A172 (cell line): ENCODE measurements at regions not wholly inside any gene's neighbourhood (a gene's known extent, or its start where the extent isn't known, plus 50 kb on each side); places are given as distances from the start of the nearest gene placed in this dataset.
"Not testable (repeated sequence)": the region's sequence is repeated elsewhere in the genome, so short reads cannot be mapped to it uniquely, and the experiment has no call there.

Experiments used
- DNase-seq: peaks from one replicate; pipeline ENCODE4 v3.0.0-alpha.2; 2015; ENCODE audit warnings: low spot score

DNA sequence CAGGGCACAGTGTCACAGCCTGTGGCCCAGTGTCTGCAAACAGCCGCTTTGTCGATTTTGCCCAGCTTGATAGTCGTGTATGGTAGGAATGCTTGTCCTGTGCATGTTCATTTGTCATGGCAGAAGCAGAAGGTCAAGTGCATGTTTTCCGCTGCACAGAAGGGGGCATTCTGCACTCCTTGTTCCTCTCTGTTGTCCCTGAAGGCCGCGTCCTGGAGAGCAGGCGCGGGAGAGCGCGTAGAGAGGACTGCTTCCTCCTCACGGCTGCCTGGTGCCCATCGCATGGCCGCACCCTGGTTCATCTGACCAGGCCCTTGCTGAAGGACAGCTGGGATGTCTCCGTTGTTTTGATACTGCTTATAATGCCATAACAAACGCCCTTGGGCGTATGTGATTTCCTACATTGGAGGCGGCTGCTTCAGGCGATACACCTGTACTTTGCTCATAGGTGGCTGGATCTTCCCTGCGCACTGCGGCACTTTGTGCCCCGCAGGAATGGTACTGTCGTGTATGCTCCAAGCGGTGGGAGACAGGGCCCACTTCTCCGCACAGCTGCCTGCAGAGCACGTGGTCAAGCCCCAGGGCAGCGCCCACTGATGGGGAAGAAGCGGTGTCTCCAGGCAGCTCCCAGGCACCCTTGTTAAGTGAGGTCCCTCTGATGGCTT is 63.5 kb upstream of the LRPAP1 start:
- not testable (repeated sequence) for DNase-seq

DNA sequence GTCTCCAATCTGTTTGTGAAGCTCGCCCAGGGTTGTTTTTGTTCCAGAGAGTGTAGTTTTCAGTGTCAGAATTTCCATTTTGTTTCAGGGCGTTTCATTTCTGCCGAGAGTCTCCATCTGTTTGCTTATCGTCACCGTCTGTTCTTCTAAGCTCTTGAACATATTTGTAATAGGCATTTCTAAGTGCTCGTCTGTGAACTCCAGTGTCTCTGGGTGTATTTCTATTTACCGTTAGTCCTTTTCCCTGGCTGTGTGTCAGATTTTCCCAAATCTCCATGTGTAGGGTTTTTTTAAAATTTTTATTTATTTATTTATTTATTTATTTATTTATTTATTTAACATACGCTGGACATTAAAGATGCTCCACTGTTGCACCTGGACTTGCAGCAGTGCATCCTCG is 62.5 kb upstream of the LRPAP1 start:
- DNase-seq = not testable (repeated sequence)

DNA sequence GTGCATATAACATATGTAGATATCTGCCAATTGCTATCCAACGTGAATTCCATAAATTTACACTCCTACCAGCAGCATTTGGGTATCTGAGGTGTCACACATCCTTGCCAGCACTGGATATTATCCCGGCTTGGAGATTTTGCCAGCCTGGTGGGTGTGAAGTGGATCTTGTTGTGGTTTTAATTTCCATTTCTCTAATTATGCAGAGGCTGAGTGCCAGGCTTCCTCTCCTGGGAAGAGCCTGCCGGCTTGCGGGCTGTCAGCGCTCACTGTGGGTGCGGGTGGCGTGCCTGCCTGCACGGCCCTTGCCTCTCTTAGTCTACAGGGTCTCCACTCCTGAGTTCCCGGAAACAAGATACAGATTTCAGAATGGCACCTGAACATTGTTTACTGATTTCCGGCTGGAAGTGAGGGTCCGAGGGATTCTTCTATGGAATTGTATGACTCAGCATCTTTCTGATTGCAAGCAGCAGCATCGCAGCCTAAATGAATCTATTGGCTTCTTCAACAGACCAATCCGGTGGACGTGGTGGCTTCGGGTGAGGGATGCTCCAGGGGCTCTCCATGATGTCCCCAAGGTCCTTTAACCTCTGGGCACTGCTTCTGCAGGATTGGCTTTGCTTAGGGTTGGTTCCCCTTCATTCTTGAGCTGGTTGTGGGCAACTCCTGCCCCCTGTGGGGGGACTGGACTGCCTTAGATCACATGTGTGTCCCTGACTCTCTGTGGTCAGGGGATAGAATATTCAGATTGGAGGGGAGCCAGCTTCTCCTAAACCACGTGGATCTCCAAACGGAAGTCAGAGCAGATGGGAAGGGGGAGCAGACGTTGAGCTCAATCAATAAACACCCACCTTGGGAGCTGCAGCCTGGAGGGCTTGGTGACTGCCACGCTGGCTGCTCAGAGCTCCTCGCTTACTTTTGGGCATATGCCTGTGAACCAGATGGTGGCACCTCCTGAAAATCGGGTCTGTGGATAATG is 58.0 kb upstream of the LRPAP1 start:
- not testable (repeated sequence) for DNase-seq

DNA sequence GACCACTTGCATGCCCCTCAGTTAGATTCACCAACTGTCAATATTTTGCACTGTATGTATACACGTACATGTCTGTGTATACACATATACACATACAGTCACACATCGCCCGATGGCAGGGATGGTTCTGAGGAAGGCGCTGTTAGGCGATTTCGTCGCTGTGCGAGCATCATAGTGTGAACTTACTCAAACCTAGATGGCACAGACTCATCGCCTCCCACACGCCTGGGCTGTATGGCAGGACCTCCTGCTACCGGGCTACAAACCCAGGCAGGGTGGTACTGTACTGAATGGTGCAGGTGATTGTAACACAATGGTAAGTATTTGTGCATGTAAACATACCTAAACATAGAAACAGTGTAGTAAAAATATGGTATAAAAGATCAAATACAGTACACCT is 57.2 kb upstream of the LRPAP1 start:
- DNase-seq = not testable (repeated sequence)

DNA sequence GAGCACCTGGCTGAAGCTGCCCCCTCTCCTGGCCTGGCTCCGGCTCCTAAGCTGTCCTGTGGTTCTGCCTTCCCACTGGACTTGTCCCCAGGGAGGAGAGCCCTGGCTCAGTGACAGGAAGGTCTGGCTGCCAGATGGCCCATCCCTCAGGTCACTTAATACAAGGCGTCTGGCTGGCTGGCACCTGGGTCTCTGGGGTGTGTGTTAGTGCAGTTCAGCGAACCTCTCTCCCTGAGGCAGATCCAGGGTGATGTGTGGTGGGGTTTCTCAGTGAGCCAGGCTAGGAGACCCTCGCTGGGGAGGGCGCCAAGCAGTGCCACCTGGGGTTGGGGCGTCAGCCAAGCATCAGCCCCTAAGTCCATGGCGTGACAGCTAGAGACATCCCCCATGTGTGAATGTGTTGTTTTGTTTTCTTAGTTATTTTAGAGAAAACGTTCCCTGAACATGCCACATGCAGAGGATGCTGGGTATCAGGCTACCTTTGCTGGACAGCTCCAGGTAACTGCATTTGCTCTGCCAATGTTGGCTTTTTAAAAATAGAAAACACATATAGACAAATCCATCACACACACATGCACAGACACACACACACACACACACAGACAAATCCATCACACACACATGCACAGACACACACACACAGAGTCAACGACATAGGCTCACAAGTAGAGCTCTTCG is 56.4 kb upstream of the LRPAP1 start:
- DNase-seq = not testable (repeated sequence)

DNA sequence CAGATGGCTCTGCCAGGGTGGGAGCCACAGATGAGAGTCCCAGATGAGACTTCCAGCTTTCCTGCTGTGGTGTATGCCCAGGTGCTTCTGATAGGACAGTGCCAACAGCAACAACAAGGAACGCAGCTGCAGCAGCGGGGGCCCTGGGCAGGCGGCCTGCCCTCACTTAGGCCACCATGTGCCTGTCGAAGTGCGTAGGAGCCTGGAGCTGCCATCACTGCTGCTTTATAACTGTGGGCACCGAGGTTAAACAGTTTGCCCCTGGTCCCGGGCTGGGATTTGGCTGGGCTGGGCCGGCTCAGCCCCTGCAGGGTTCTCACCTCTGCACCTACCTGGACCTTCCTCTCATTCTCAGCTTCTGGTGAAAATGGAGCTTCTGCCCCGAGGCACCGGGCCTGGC is 54.4 kb upstream of the LRPAP1 start:
- DNase-seq = not testable (repeated sequence)

DNA sequence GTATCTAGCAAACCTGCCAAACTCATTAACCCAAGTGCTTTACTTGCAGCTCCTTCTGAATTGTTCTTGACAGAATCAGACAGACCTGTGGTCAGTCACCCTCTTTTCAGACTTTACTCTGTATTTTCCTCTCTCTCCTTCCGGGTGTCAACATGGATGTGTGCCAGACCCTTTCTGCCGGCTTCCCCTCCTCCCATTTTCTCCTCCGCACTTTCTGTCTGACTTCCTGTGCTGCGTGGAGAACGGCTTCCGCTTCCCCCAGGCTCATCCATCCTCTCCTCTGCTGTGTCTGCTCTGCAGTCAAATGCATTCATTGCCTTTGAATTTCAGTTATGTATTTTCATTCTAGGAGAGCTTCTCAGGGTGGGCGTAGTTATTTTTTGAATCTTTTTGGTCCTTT is 53.3 kb upstream of the LRPAP1 start:
- not testable (repeated sequence) for DNase-seq

DNA sequence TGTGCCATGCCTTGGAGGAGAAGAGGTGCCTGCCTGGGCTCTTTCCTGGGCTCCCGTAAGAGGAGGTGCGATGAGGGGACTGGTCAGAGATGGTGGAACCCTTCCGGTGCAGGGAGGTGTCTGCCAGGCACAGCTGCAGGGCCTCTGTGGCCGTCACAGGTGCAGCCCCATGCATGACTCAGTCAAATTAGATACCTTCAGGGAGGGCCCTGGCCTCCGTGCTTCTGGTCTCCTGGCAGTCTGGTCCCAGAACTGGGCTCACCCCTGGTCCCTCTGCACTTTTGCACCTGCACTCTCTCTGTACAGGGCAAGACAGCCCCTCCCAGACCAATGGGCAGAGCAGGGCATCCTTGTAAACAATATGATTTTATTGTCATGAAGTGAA is 49.9 kb upstream of the LRPAP1 start:
- DNase-seq = no peak
